ENCODE measurements at regions not wholly inside any gene's neighbourhood (a gene's known extent, or its start where the extent isn't known, plus 50 kb on each side); places are given as distances from the start of the nearest gene placed in this dataset.

DNA sequence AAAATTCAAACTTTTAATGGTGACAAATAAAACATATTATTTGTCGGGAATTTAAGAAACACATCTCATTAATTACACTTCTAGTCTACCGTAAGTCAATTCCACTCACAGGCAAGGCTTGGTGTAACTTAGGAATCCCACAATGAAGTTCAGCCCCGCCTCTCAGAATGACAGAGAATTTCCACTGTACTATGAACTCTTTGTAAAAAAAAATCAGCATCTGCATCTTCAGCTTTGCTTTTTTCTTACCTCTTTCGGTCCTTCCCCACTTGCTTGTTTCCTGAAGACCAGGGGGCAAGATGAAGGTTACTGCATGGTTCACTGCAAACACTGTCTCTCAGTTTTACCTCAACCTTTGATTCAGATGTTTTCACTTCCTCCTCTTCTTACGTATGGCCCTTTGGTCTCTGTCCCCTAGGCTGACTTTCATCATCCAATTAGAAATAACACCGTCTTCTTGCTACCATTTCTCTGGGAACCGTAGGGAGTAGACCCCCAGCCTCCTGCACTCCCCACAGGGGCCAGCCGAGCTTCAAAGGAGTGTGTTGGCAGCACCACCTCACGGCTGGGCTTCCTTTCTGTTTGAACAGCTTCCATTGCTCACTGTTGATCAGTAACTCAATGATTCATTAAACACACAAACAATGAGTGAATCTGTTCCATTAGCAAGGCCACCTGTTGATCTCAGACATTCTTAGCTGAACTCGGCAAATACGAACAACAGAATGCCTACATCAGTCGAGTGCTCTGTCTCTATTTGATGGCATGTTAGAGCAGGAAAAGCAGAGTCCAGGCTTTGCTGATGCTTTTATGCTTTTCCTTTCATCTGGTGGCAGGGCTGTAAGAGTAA, 343.0 kb downstream of the BMP4 start:
- no peak for DNase-seq
- intact Hi-C loops (cut with DNase I), result no loop called here
- Histone ChIP-seq H3K4me3 (no peak overlapping the region), H3K4me1 (no peaks in the 10 kb centered on the region), H3K27ac (no peak overlapping the region), H3K9me3 (no peaks in the 10 kb centered on the region), H3K27me3 (no peaks in the 10 kb centered on the region), H3K36me3 (no peaks in the 10 kb centered on the region)
- ATAC-seq, result peak; percentile 39
- TF ChIP-seq, protein P1, sequence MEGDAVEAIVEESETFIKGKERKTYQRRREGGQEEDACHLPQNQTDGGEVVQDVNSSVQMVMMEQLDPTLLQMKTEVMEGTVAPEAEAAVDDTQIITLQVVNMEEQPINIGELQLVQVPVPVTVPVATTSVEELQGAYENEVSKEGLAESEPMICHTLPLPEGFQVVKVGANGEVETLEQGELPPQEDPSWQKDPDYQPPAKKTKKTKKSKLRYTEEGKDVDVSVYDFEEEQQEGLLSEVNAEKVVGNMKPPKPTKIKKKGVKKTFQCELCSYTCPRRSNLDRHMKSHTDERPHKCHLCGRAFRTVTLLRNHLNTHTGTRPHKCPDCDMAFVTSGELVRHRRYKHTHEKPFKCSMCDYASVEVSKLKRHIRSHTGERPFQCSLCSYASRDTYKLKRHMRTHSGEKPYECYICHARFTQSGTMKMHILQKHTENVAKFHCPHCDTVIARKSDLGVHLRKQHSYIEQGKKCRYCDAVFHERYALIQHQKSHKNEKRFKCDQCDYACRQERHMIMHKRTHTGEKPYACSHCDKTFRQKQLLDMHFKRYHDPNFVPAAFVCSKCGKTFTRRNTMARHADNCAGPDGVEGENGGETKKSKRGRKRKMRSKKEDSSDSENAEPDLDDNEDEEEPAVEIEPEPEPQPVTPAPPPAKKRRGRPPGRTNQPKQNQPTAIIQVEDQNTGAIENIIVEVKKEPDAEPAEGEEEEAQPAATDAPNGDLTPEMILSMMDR (IDR thresholded peaks at IDR 0.05), result no peak

DNA sequence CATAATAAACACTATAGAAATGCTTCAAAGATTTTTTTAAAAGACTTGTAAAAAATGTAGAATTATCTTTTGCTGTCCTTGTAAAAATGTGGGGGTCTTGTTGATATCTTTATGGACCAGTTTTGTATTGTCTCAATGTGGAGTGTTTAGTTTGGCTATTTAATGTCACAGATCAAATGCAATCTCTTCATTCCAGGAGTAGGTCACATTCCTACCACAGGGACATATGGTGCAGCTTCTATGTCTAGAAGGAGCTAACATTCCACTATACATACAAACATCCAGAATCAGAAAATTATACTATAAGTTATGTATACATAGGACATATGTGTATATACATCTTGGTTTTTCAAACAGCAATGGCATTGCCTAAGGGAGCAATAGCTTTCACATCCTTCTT, 345.7 kb downstream of the BMP4 start:
- intact Hi-C loops (cut with DNase I), result no loop called here
- Histone ChIP-seq H3K27me3 (no peaks in the 10 kb centered on the region), H3K36me3 (no peaks in the 10 kb centered on the region), H3K27ac (no peak overlapping the region), H3K9me3 (no peaks in the 10 kb centered on the region), H3K4me3 (no peak overlapping the region), H3K4me1 (no peaks in the 10 kb centered on the region)
- no peak for ATAC-seq
- TF ChIP-seq, protein P1 (IDR thresholded peaks at IDR 0.05), result no peak
- no peak for DNase-seq

DNA sequence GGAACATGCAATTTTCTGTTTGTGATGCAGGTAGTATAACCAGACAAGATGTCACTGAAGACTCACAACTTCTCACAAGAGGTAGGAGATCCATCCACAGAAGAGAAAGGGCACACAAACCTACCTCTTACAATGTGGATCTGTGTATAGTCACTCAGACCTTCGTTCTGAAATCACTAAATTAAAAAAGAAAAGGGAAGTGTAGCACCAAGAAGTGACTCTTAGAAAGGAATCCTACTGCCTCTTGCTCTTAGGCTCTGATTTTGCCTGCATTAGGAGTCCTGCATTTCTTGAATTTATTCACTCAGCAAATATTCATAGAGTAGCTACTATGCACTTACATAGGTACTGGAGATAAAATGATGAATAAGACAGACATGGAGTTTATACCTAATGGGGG, 347.6 kb downstream of the BMP4 start:
- Histone ChIP-seq H3K4me1 (no peaks in the 10 kb centered on the region), H3K4me3 (no peak overlapping the region), H3K27me3 (no peaks in the 10 kb centered on the region), H3K9me3 (no peaks in the 10 kb centered on the region), H3K36me3 (no peaks in the 10 kb centered on the region), H3K27ac (no peak overlapping the region)
- DNase-seq (no peak), ATAC-seq (no peak)
- intact Hi-C loops (cut with DNase I), result no loop called here
- TF ChIP-seq, protein P1 (IDR thresholded peaks at IDR 0.05), result no peak

DNA sequence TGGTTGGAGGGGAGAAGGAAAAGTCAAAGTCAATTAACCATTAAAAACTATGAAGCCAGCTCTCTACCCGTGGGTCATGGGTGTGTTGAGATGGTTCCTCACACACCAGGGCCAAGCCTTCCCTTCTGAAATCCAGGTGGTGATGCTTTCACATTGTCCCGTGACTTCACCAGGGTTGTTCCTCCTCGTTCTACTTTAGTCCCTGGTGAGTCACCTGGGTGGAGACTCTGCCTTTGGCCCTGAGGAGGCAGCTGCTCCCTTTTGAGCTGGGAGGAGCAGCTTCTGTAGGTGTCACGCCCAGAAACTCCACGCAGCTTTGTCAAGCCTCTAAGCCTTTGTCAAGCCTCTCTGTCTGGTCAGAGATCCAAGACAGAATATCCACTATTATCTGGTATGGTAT, 348.3 kb downstream of the BMP4 start:
- TF ChIP-seq, protein P1 (IDR thresholded peaks at IDR 0.05), result no peak
- no peaks in the 10 kb centered on the region for H3K36me3 ChIP-seq
- no peak for DNase-seq
- H3K9me3 ChIP-seq, result no peaks in the 10 kb centered on the region
- no peak overlapping the region for H3K4me3 ChIP-seq
- intact Hi-C loops (cut with DNase I), result no loop called here
- no peaks in the 10 kb centered on the region for H3K27me3 ChIP-seq
- no peak overlapping the region for H3K27ac ChIP-seq
- no peak for ATAC-seq
- H3K4me1 ChIP-seq, result no peaks in the 10 kb centered on the region

DNA sequence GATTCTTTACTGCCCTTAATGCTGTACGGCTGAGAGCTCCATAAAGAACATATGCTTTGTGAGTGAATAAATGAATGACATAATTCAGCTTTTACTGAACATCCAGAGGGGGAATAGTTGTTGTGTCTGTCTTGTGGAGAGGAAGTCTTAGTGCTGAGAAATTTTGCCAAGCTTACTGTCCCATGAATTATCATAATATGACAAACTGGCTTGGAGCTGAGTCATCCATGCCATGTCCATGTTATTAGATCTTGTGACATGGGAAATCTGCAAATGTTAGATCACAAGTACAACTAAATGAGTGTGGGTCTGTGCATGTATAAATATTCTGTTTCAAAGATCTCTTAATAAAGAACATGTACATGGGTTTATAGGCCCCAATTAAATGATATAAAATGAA, 350.4 kb downstream of the BMP4 start:
- TF ChIP-seq, protein P1 (IDR thresholded peaks at IDR 0.05), result no peak
- no peaks in the 10 kb centered on the region for H3K27me3 ChIP-seq
- no peaks in the 10 kb centered on the region for H3K9me3 ChIP-seq
- no peaks in the 10 kb centered on the region for H3K4me1 ChIP-seq
- no peak overlapping the region for H3K27ac ChIP-seq
- DNase-seq (no peak), ATAC-seq (no peak)
- no peaks in the 10 kb centered on the region for H3K36me3 ChIP-seq
- no peak overlapping the region for H3K4me3 ChIP-seq
- intact Hi-C loops (cut with DNase I), result no loop called here

All from upper lobe of right lung (tissue), 1 donor.